Suprapubic skin (tissue), 3 donors: ENCODE measurements at regions not wholly inside any gene's neighbourhood (a gene's known extent, or its start where the extent isn't known, plus 50 kb on each side); places are given as distances from the start of the nearest gene placed in this dataset.
"Not testable (repeated sequence)": the region's sequence is repeated elsewhere in the genome, so short reads cannot be mapped to it uniquely, and the experiment has no call there.

Experiments
- POLR2A ChIP-seq, 2 donors: fragments of 450-650 bp; IDR thresholded peaks; one replicate each; pipeline ENCODE4 v1.6.1; 2017; ENCODE audit warnings: antibody characterized with exemption in 2 of 2, mild to moderate bottlenecking in 2 of 2, moderate library complexity in 2 of 2
- TF ChIP-seq, protein P1 (sequence below), 2 donors: fragments of 200-600 bp in 1 of 2; fragments of 450-650 bp in 1 of 2; sonication (generic) in 1 of 2; IDR thresholded peaks; one replicate each; pipeline ENCODE4 v1.5.1; 2016 to 2019; ENCODE audit warnings: antibody characterized with exemption in 2 of 2, mild to moderate bottlenecking in 1 of 2, moderate library complexity in 1 of 2

DNA sequence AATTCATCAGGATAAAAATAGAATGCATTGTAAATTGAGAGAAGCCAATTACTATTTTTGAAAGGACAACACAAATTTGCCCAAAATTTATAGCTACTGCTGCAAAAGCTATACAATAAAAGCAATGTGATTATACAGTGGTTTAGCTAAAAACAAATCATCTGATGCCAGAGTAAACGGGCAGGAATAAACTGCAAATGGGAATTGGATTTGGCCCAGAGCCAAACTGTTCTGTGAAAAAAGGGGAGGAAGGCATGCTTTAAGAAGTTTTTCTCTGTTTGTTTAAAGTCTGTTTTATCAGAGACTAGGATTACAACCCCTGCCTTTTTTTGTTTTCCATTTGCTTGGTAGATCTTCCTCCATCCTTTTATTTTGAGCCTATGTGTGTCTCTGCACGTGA is 317.5 kb downstream of the LMO7 start:
- TF ChIP-seq, protein P1, sequence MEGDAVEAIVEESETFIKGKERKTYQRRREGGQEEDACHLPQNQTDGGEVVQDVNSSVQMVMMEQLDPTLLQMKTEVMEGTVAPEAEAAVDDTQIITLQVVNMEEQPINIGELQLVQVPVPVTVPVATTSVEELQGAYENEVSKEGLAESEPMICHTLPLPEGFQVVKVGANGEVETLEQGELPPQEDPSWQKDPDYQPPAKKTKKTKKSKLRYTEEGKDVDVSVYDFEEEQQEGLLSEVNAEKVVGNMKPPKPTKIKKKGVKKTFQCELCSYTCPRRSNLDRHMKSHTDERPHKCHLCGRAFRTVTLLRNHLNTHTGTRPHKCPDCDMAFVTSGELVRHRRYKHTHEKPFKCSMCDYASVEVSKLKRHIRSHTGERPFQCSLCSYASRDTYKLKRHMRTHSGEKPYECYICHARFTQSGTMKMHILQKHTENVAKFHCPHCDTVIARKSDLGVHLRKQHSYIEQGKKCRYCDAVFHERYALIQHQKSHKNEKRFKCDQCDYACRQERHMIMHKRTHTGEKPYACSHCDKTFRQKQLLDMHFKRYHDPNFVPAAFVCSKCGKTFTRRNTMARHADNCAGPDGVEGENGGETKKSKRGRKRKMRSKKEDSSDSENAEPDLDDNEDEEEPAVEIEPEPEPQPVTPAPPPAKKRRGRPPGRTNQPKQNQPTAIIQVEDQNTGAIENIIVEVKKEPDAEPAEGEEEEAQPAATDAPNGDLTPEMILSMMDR (IDR thresholded peaks at IDR 0.05), result not testable (repeated sequence)
- TF ChIP-seq POLR2A (IDR thresholded peaks at IDR 0.05), result not testable (repeated sequence)
